HG03060 (cell line): ENCODE measurements at regions not wholly inside any gene's neighbourhood (a gene's known extent, or its start where the extent isn't known, plus 50 kb on each side); places are given as distances from the start of the nearest gene placed in this dataset.

Experiments
- ATAC-seq: cut with Tn5 transposase; IDR thresholded peaks from one replicate; pipeline ENCODE4 v1.9.1; 2021; ENCODE audit warnings: low read depth, moderate number of reproducible peaks; ENCODE audit not compliant: unreplicated experiment

- ATAC-seq: no peak
Observed at GRCh38 chr15:95843241-95843910, 487.1 kb upstream of the NR2F2 start.

- ATAC-seq: no peak
Observed at GRCh38 chr15:95845862-95846515, 484.5 kb upstream of the NR2F2 start.

GRCh38 chr15:95848126-95848525, 482.4 kb upstream of the NR2F2 start:
- ATAC-seq: no peak

- ATAC-seq: no peak
Observed at GRCh38 chr15:95850837-95851236, 479.7 kb upstream of the NR2F2 start.

GRCh38 chr15:95853350-95853749, 477.1 kb upstream of the NR2F2 start:
- no peak for ATAC-seq

- no peak for ATAC-seq
Observed at GRCh38 chr15:95857124-95857757, 473.3 kb upstream of the NR2F2 start.

- no peak for ATAC-seq
Observed at GRCh38 chr15:95857758-95858157, 472.7 kb upstream of the NR2F2 start.

GRCh38 chr15:95860406-95860805, 470.1 kb upstream of the NR2F2 start:
- no peak for ATAC-seq

GRCh38 chr15:95864467-95864886, 466.0 kb upstream of the NR2F2 start:
- no peak for ATAC-seq

- ATAC-seq: no peak
Observed at GRCh38 chr15:95865330-95865739, 465.2 kb upstream of the NR2F2 start.

GRCh38 chr15:95866711-95867440, 463.6 kb upstream of the NR2F2 start:
- ATAC-seq: no peak

- no peak for ATAC-seq
Observed at GRCh38 chr15:95868450-95868849, 462.1 kb upstream of the NR2F2 start.

- ATAC-seq: no peak
Observed at GRCh38 chr15:95868970-95869369, 461.5 kb upstream of the NR2F2 start.

GRCh38 chr15:95869920-95870319, 460.6 kb upstream of the NR2F2 start:
- no peak for ATAC-seq

GRCh38 chr15:95872366-95872771, 458.1 kb upstream of the NR2F2 start:
- no peak for ATAC-seq

GRCh38 chr15:95874637-95875036, 455.9 kb upstream of the NR2F2 start:
- no peak for ATAC-seq

GRCh38 chr15:95875121-95875643, 455.3 kb upstream of the NR2F2 start:
- ATAC-seq: no peak

- no peak for ATAC-seq
Observed at GRCh38 chr15:95880031-95880570, 450.4 kb upstream of the NR2F2 start.

GRCh38 chr15:95880630-95881029, 449.9 kb upstream of the NR2F2 start:
- ATAC-seq: no peak

GRCh38 chr15:95883064-95883463, 447.4 kb upstream of the NR2F2 start:
- ATAC-seq: no peak

- ATAC-seq: no peak
Observed at GRCh38 chr15:95884276-95884675, 446.2 kb upstream of the NR2F2 start.
